NCI-H2171 (cell line): ENCODE measurements at regions not wholly inside any gene's neighbourhood (a gene's known extent, or its start where the extent isn't known, plus 50 kb on each side); places are given as distances from the start of the nearest gene placed in this dataset.

Experiments
- DNase-seq: peaks from one replicate; lab custom pipeline; 2025; lab: John Stamatoyannopoulos, UW

DNA sequence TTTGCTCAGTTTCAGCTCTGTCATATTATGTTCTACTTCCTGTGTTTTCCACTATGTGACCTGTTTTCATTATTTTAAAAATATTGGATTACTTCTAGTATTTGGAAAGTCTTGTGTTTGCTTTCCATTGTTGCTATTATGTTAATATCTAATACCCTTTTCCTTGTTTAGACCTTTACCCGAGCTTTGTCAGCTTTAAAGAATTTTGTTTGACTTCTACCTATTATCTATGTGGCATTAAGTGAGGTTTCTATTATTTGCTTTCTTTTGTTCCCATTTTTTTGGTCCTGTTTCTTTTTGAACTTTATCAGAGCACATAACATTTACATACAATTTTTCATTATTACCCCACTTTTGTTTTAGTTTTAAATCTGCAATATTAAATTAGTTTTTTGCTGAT, 202.7 kb downstream of the MANEA start:
- DNase-seq: no peak

GRCh38 chr6:95784019-95784418, 206.7 kb downstream of the MANEA start:
- DNase-seq: no peak

- no peak for DNase-seq
These were observed 207.5 kb downstream of the MANEA start for GRCh38 chr6:95784869-95785268.

DNA sequence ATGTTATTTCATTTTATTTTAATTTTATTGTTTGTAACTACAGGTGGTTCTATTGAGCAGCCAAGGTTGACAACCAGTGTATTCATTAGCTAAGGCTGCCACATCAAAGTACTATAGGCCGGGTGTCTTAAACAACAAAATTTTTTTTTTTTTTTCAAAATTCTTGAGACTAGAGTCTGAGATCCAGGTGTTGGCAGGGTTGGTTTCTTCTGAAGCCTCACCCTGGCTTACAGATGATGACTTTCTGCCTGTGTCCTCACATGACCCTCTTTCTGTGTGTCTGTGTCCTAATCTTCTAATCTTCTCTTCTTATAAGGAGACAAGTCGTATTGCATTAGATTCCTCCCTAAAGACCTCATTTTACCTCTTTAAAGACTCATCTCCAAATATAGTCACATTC, 208.4 kb downstream of the MANEA start:
- no peak for DNase-seq

GRCh38 chr6:95786802-95787201, 209.5 kb downstream of the MANEA start:
- DNase-seq: no peak

DNA sequence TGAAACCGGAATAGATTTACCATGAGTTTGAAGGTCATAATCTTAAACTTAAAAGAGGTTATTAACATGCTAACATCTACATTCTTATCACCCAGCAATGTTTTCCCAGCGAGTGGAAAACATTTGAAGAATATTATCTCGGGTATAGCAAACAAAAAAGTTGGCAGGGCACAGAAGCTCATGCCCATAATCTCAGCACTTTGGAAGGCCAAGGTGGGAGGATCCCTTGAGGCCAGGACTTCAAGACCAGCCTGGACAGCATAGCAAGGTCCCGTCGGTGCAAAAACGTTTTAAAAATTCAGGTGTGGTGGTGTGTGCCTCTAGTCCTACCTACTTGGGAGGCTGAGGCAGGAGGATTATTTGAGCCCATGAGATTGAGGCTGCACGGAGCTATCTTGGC, 213.5 kb downstream of the MANEA start:
- no peak for DNase-seq

GRCh38 chr6:95794749-95795148, 217.4 kb downstream of the MANEA start:
- no peak for DNase-seq

GRCh38 chr6:95795927-95796326, 218.6 kb downstream of the MANEA start:
- no peak for DNase-seq

DNA sequence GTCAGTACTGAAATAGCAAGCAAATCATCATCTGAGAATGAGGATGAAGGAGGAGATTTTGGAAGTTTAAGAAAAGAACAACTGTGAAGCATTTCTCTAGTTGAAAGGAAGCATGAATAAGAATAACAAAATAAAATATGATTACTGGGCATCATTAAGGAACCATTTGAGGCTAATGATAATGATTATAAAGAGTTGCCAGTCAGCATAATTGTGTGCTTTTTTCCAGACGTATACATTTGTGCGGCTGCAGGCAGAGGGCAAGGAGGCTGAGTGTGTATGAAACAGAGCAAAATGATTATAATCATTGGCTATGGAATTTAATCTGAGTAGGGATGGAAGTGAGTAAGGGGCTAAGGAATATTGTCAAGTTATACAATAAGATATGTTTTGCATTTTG, 218.7 kb upstream of the FUT9 start:
- no peak for DNase-seq

DNA sequence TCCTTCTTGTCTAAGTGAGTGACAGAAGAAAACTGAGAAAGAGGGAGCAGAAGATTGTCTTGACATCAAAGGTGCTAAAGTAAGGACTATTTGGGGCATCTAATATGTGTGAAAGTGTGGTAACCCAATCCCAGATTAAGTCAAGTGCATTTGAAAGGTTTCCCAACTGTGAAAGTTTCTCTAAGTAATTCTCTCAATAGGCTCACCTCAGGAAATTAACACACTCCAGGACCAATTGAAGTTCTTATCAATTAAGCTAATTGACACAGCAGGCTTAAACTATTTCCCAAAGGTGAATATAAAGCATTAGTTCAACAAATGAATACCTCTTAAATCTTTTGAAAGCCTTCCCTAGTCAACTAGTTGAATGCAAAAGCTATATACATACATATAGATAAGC, 212.8 kb upstream of the FUT9 start:
- no peak for DNase-seq

DNA sequence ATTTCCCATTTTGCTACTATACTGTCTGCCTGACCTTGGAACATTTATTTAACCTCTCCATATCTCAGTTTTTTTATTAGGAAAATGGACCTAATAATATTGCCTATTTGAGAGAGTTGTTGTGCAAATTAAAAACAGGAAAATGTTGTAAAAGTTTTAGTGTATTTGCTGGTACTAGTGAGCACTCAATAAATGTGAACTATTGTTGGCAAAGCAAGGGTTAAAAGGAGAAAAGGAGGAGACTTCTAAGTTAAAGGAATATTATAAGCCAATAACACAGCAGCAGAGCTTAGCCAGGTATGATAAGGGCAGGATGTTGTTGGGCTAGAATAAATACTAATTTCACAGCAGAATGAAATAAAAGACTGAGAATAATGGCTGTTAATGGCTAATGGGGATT, 211.9 kb upstream of the FUT9 start:
- no peak for DNase-seq

DNA sequence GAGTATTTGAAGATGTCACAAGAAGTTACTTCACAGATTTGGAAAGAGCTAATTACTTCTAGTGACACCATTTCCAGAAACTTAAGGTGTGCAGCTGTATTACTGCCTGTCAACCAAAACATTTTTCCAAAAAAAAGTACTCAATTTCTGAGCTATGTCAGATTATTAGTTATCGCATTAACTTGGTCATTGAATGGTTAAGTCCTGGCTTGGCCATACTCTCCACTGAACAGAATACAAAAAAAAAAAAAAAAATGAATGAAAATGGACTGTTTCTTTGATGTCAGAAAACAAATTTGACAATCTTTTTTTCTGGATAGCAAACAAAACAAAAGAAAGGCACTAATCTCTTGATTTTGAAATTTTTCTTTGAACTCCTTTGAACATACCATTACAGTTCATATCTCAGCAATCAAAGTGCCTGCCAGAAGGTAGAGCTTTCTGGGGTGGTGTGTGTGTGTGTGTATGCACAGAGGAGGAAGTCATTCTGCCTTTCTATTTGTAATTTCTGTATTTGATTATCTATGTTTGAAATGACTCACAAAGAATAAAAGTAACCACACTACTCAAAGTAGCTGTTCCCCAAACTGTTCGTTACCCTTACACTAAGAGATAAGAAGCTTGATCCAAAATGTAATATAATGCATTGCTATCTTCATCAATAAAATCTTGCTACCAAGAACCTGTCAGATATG, 210.8 kb upstream of the FUT9 start:
- no peak for DNase-seq

DNA sequence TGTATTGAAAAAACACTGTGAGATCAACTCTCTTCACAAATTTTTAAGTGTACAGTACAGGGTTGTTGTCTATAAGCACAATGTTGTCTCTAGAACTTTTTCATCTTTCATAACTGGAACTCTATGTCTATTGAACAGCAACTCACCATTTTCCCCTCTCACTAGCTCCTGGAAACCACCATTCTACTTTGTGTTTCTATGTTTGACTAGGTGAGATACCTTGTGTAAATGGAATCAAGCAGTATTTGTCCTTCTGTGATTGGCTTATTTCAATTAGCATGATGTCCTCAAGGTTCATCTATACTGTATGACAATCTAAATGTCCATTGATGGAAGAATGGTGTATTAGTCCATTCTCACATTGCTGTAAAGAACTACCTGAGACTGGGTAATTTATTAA, 210.1 kb upstream of the FUT9 start:
- no peak for DNase-seq

DNA sequence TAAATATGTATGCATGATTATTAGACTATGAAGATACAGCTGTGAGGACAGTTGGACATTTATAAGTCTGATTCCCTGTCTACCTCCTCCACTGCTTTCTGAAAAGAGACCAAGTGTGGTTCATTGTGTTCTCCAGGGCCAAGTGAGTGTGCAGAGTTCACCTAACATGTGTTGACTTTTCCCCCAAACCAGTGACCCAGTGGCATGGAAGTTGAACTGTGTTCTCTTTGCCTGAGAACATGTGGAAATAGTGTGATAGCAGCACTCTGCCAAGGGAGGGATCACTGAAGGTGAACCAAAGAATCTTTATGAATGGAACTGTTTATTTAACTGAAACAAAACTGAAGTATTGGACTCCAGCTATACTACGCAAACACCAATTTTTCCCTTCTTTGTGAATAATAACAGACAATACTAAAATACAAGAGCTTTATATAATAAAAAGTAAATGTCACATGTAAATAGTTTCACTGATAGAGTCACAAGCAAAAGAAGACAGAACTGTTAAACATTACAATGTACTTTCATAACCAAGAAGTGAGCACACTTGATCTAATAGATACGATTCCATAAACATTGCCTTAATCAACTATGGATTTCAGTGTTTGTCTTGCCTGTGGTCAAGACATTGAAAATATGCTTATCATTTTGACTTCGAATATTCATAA, 200.3 kb upstream of the FUT9 start:
- DNase-seq: no peak

DNA sequence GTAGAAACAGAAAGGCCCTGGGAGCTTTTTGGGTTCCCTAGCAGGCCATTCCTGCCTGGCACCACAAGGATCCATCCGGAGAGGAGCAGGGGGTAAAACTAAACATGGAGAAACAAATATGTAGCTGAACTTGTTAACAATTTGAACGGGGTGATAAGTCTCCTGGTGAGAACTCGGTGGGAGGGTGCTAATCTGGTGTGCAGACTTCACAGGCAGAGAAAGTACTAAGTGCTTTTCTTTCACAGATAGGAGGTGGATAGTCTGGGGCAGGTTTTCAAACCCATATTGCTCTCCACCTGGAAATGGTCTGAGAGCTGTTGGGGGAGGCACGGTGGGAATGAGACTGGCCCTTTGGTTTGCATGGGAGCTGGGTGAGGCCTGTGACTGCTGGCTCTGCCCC, 196.3 kb upstream of the FUT9 start:
- no peak for DNase-seq

- no peak for DNase-seq
These were observed 195.8 kb upstream of the FUT9 start for GRCh38 chr6:95819939-95820338.

DNA sequence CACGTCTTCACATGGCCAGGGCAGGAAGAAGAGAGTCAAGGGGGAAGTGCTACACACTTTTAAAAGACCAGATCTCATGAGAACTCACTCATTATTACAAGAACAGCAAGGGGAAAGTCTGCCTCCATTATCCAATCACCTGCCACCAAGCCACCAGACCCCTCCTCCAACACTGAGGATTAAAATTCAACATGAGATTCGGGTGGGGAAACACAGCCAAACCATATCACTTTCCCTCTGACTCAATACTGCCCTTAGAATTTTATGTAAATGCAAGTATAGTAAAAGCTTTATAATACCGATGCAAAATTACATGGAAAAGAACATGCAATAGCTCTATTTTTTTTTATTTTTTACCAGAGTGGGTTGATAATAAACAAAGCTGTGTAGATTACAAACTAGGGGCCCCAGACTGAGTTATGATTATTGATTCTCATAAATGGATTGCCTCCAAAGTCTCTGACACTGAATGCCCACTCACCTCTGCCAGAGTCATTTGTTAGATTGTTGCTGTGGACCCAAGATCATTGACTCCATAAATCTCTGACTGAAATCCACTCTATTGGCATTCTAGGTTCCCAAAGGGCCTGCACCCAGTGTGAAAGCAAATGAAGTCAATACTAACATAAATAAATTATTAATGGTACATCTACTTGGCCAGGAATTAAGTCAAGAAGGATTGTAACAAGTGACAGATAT, 184.8 kb upstream of the FUT9 start:
- no peak for DNase-seq

GRCh38 chr6:95837890-95838289, 177.9 kb upstream of the FUT9 start:
- DNase-seq: no peak

DNA sequence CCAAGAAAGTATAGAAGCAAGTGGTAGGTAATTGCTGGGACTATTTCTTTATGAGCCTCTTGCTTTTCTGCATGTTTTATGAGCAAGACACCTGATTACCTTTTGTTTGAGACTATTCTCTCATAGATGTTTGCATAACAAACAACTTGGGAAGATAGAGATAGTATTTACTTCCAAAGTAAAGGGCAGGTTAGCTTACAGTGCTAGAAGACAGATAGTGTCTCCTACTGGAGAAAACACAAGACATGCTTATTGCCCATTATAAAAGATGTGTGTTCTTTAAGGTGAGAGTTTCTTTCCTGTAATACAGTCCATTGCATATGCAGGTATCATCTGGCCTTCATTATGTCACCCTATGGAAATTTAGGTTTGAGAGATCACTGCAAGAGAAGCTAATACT, 174.2 kb upstream of the FUT9 start:
- no peak for DNase-seq

GRCh38 chr6:95846652-95847051, 169.1 kb upstream of the FUT9 start:
- DNase-seq: no peak

DNA sequence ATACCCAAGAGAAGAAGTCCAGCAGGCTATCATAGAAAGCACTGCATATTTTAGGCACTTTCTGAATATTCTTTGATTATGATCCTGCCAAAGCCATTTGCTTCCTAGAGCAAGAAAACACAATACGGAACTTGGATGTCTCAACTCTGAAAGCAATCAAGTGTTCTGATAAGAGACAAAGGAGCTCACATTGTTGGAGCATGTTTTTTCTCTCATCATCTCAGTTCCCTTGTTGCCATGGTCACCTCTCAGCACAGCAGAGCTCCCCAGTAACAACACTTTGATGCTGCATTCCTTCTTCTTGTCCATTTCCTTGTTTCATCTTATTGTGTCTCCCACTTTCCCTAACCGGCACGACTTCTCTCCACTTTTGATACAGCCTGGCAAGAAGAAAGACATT, 168.7 kb upstream of the FUT9 start:
- no peak for DNase-seq

DNA sequence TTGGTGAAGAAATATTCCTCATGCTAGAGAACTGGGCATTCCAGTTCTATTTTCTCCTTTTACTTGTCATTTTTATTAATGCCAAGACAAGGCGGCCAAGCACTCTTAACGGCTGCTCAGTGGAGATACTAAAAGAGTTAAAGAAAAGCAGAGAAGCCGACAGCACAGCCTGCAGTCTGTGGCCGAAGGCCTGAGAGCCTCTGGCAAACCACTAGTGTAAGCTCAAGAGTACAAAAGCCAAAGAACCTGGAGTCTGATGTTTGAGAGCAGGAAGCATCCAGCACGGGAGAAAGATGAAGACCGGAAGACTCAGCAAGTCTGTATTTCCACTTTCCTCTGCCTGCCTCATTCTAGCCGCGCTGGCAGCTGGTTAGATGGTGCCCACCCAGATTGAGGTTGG, 167.1 kb upstream of the FUT9 start:
- DNase-seq: no peak

GRCh38 chr6:95856876-95857364, 158.9 kb upstream of the FUT9 start:
- DNase-seq: no peak
